Fibroblast of skin of right quadriceps (primary cell): ENCODE measurements at regions not wholly inside any gene's neighbourhood (a gene's known extent, or its start where the extent isn't known, plus 50 kb on each side); places are given as distances from the start of the nearest gene placed in this dataset.
A peak's percentile ranks its signal among the peaks of the same experiment; 100 is the strongest.
"Not testable (repeated sequence)": the region's sequence is repeated elsewhere in the genome, so short reads cannot be mapped to it uniquely, and the experiment has no call there.

Experiments used
- DNase-seq: peaks from one replicate; pipeline ENCODE4 v3.0.0-alpha.2; 2013

GRCh38 chr4:43089730-43090129 is 197.2 kb downstream of the GRXCR1 start:
- DNase-seq, result no peak

DNA sequence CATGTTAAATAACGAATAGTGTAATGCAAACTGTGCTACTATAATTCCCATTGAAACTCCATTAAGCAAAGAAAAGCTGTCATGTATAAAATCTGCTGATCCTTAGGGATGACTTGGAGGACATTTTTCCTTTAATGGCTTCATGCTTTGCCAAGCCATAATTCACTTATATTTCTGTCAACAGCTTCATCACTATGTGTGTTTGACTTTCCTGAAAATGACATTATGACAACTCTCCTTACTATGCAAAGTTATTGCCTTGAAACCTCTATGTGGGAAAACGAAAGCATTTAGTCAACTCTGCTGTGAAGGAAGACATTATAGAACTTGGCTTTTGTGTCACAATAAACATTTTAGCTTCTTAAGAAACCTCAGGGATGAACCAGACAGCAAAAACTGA is 210.5 kb downstream of the GRXCR1 start:
- no peak for DNase-seq

- no peak for DNase-seq
Observed at GRCh38 chr4:43112139-43112538, 219.6 kb downstream of the GRXCR1 start.

GRCh38 chr4:43113196-43113595 is 220.7 kb downstream of the GRXCR1 start:
- DNase-seq, result no peak

GRCh38 chr4:43126595-43126994 is 234.1 kb downstream of the GRXCR1 start:
- DNase-seq, result no peak

DNA sequence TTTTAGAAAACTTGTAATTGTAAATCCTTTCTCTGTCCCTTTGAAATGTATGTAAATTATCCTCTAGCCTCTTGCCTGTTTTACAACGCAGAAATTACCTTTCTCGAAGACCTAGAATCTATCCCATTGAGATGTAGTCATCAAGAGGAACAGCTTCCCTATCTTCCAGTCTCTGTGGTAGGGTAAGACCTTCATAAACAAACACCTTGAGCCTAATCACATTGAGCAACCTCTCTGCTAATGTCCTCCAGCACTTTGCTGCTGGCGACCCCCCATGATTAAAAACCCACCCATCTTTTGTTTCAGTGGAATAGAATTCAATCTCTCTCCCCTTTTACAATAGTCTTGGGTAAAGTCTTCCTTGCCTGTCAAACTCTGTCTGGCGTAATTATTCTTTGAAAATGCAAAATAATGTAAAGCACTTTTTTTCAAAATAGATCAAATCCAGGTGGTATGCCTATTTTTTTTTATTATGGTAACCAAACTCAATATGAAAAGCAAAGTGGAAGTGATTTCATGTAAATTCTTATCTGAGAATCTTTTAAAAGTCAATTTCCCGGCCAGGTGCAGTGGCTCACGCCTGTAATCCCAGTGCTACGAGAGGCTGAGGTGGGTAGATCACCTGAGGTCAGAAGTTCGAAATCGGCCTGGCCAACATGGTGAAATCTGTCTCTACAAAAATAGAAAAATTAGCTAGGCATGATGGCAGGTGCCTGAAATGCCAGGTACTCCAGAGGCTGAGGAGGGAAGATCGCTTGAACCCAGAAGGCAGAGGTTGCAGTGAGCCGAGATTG is 237.9 kb downstream of the GRXCR1 start:
- DNase-seq, result no peak

DNA sequence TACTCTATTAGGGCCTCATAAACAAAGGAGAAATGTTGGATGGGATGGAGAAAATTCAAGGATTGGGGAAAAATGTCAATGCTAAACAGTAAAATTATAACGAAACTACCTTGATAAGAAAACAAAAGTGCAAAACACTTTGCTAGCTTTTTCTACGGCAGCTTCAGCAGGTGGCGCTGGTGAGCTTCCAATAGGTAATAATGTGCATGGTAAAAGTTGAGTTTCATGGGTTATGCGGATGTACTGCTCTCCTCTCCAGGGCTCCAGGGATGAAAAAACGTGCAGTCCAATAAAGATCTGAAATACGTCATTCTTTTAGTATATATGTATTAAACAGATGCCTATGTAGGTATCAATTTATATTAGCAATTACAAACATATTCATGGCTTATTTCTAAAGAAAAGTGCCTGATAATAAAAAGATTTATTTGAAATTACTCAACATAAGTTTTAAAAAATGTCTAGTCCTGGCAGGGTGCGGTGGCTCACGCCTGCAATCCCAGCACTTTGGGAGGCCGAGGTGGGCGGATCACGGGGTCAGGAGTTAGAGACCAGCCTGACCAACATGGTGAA is 239.6 kb downstream of the GRXCR1 start:
- peak; percentile 56 for DNase-seq

GRCh38 chr4:43133566-43133965 is 241.1 kb downstream of the GRXCR1 start:
- DNase-seq, result no peak

GRCh38 chr4:43136752-43137151 is 244.2 kb downstream of the GRXCR1 start:
- DNase-seq, result no peak

- DNase-seq, result no peak
Observed at GRCh38 chr4:43146198-43146597, 253.7 kb downstream of the GRXCR1 start.

GRCh38 chr4:43148481-43148880 is 256.0 kb downstream of the GRXCR1 start:
- DNase-seq, result no peak

DNA sequence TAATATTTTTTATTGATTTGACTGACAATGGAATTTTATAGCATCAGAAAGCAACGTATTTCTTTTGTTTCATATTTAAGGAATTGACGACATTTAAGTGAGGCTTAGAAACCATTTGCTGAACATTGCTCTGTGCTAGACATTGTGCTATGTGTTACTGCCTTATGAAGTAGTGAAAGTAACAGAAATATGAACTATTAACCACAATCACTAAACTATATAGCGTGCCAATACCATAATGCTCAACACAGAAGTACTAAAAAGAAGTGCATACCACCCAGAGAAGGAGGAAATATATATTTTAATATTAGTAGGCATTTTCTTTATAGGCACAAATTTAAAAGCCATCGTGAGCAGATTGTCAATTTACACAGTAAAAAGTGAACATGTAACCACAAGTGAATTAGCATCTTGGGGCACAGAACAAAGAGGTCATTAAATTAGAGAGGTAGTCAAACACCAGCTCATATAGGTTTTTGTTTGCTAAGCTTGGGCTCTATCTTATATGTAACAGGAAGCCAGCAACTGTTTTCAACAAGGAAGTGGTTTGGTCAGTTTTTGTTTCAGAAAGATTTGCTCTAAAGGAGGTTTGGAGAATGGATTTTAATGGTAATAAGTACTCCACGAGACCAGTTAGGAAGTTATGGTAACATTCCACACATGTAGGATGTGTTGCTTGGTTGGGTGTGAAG is 270.7 kb downstream of the GRXCR1 start:
- DNase-seq, result no peak

GRCh38 chr4:43189741-43190140 is 297.2 kb downstream of the GRXCR1 start:
- DNase-seq, result no peak

- not testable (repeated sequence) for DNase-seq
Observed at GRCh38 chr4:43212576-43212975, 320.1 kb downstream of the GRXCR1 start.

DNA sequence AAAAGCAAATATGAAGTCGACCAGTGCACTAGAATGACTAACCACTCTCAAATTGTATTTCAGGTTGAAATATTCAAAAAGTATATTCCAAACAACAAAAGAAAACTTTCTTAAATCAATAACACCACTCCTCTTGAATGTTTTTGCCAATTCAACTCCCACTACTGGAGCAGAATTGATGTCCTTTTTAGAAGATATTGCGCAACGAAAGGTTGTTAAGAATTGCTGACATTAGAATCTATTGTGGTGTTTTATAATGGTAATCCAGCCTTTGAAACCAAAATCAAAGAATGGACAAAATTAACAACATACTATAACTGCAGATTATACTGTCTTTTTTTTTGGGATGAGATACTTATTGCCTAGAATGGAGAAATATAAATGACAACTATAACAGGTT is 331.3 kb downstream of the GRXCR1 start:
- DNase-seq, result no peak

DNA sequence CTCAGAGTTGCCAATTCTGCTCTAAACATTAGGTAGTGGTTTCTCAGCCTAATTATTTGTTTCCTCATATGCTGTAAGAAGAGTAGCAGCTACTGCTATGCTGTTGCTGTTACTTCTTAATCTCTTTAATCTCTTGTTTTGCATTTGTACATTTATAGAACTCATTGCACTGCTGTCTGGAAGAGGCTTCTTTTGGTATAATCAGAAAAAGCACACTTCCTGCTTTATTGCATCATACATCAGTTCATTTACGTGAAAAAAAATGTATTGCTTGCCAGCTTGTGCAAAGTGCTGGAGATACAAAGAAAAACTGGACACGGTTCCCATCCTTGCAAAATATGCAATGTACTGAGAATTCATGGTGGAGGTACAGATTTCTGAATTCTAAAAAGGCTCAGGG is 332.0 kb downstream of the GRXCR1 start:
- no peak for DNase-seq

DNA sequence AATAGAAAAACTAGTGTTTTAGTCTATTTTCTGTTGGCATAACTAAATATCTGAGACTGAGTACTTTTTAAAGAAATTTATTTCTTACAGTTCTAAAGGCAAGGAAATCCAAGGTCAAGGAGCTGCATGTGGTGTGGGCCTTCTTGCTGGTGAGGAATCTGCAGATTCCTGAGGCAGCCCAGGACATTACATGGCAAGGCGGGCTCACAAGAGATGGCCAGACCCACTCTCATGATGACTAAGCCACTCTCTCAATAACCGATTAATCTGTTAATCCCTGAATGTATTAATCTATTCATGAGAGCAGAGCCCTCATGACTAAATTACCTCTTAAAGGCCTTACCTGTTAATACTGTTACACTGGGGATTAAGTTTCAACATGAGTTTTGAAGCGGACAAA is 340.8 kb downstream of the GRXCR1 start:
- DNase-seq, result no peak

- DNase-seq, result no peak
Observed at GRCh38 chr4:43234626-43235415, 342.3 kb downstream of the GRXCR1 start.

DNA sequence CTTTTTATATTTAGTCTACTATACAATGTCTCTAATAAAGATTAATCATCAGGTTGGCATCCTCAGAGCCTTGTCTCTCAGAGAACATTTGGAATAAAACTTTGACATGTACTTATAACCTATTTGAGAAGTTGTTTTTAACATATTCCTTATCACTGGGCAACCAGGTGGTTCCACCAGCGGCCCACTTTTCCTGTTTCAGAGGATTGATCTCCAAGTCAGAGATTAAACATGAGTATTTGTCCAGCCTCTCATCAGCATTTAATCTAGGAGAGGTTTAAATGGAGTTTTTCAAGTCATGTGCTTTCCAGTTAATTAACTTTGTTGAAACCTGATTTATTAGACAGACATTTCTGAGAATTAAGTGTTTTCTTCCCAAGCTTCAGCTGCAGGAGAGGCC is 345.5 kb downstream of the GRXCR1 start:
- no peak for DNase-seq

GRCh38 chr4:43238585-43238984 is 346.1 kb downstream of the GRXCR1 start:
- DNase-seq, result no peak

DNA sequence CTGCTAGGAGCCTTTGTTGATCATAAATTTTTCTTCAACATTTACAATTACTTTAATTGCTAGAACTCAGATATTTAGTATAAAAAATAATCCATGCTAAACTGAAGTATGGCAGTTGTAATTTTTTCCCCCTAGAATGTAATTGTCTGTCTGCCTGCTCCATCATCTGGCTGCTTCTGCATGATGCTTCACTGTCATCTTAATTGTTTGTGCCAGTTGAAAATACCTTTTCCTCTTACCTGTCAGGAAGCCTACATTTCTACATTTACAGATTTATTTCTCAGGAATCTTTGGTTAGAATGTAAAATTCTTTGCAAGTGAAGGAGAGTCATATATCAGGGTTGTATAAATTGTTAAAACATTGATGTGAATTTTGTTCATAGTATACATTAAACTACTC is 348.6 kb downstream of the GRXCR1 start:
- no peak for DNase-seq

- DNase-seq, result peak; percentile 72
Observed at GRCh38 chr4:43242606-43243005, 350.1 kb downstream of the GRXCR1 start.

- DNase-seq, result peak; percentile 1
Observed at GRCh38 chr4:43243433-43244116, 351.1 kb downstream of the GRXCR1 start.
